ENCODE measurements at regions not wholly inside any gene's neighbourhood (a gene's known extent, or its start where the extent isn't known, plus 50 kb on each side); places are given as distances from the start of the nearest gene placed in this dataset.

- DNase-seq, result no peak
These were observed 759.9 kb downstream of the SATB2 start for GRCh38 chr2:198697794-198698193.

DNA sequence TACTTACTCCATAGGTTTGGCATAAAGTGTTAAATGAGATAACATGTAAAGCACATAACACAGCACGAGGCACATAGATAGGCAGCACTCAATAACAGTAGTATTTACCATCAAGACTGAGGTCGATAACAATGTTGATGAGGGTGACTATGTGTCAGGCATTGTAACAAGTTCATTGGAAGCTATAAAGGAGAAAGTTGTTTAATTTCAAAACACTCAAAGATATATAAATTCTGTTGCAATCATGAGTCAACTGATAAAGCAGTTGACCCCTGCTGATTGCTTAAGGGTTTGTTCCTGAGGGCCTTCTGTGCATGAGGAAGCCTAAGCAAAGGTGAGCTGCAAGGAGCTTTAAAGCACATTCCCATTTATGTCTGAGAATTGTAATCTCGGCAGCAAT, 760.5 kb downstream of the SATB2 start:
- no peak for DNase-seq

- DNase-seq, result no peak
These were observed 761.9 kb downstream of the SATB2 start for GRCh38 chr2:198695879-198696278.

GRCh38 chr2:198692907-198693510, 764.7 kb downstream of the SATB2 start:
- DNase-seq, result no peak

DNA sequence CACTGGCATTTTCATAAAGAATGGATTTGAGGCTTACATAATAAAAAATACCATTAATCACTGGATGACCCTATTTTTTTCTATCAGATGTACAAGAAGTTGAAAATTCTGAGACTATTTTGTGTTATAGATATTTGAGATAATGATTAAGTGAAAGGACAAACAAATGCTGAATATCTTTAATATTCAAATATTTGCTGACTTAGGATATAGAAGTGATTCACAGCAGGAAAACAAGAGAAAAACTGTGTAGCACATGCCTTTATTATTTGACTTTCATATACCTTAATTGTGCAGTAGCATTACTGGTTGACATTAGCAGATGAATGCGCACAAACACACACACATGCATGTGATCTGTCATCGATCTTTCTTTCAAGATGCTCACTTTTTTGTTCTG, 766.5 kb downstream of the SATB2 start:
- DNase-seq, result no peak

DNA sequence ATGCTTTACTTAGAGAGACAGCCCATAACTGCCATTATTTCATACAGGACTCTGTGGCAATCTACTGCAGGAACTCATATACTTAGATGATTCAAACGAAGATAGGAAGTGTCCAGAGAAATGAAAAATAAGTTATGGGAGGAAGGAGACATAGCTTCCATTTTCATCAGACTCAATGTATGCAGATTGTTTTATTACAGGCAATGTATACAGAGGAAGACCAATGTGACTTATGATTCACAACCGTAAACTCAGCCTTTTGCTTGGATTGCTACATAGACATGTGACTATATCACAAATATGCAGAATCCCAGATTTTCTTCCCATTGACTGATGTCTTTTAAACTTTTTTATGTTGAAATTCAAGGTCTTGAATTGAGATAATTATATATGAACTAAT, 793.4 kb downstream of the SATB2 start:
- DNase-seq, result no peak

DNA sequence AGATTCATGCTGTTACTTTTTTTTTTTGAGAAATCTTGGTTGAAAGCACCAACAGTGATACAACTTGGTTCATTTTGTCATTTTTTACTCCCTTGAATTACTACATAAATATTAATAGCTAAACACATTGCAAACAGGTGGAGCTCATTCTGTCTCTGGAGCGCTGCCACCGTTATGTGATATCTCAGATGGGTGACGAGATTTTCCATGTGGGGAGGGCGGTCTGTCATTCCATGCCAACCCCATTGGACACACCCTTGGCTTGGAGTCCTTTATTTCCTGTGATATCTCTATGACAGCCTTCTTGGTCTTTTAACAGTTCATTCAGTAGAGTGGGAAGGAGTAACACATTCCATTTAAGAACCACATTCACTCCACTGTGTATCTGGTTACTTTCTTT, 794.8 kb downstream of the SATB2 start:
- DNase-seq, result no peak

GRCh38 chr2:198660501-198660900, 797.2 kb downstream of the SATB2 start:
- no peak for DNase-seq

GRCh38 chr2:198659096-198659870, 798.5 kb downstream of the SATB2 start:
- no peak for DNase-seq

DNA sequence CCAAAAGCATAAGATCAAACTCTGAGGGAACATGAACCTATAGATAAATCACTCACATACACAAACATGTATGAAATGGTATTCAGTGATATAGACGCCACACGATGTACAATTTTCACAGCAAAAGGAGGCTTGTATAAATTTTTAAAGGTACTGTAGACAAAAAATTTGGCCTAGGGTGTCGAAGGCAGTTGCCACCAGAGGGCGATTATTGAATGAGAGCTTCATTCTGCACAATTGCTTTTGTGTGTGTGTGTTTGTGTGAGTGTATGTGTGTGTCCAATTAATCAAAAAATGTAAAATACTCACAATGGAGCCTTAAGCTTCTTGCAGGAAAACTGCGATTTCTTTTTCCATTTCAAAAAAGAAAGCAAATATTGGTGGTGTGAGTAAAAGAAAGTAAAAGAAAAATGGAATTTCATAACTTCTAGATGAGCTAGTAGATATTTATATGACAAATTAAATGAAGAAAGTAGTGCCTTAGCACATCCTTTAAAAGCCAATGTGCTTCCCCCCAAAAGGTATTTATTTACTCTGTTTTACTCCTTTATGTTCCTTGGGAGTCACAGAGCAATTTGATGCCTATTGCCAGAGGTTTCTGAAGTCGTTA, 800.1 kb downstream of the SATB2 start:
- DNase-seq, result no peak

- DNase-seq, result no peak
These were observed 800.9 kb downstream of the SATB2 start for GRCh38 chr2:198656869-198657268.

DNA sequence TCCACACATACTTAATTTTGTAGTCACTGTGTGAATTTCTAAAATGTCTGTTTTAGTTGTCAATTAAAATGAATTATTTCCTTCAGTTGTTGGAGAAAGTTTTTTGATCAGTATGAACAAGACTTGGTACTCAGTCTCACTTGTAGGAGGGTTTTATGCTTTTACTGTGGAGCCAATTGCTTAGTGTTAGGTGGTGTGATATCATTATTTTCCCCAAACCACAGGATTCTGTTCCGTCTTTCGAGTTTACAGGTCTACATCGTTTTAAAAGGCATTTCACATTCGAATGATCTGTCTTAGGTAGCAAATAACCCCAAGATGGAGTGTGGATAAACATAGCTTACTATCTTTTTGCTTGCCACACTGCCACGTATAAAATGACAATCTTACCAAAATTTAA, 803.1 kb downstream of the SATB2 start:
- no peak for DNase-seq

DNA sequence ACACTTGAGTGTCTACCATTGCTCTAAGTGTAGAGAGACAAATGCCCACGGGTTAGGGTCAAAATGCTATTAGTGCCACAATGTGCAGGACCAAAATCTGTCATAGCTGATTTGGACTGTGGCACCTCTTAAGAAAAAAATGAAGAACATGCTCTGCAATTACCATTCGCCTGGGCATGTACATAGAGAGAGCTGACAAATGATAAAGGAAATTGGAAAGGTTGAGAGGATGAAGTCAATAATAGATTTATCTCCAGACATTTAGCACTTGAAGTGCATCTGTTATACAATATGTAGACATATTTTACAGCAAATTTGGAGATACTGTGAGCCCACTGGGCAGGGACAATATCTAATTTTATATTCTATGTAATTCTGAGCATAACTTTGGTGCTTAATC, 804.4 kb downstream of the SATB2 start:
- DNase-seq, result no peak

GRCh38 chr2:198652461-198652860, 805.3 kb downstream of the SATB2 start:
- DNase-seq, result no peak

- DNase-seq, result no peak
These were observed 811.9 kb downstream of the SATB2 start for GRCh38 chr2:198645816-198646215.

- DNase-seq, result no peak
These were observed 816.6 kb downstream of the SATB2 start for GRCh38 chr2:198641161-198641560.

DNA sequence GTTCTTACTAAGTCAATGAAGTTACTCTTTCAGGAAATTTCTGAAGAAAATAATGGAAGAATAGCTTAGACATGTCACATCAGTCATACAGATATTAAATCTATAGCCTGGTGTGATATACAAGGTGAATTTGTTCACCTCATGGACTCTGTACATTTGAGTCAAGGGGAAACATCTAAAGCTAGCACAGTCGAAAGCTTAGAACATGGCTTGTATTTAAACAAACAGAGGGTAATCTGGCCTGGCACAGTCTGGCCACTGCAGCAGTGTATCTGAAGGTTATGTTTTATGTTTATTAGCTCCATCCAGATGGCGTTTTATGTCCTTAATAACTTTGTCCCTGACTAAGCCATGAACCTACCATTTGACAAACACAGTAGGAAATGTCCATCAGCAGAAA, 817.3 kb downstream of the SATB2 start:
- DNase-seq, result no peak

DNA sequence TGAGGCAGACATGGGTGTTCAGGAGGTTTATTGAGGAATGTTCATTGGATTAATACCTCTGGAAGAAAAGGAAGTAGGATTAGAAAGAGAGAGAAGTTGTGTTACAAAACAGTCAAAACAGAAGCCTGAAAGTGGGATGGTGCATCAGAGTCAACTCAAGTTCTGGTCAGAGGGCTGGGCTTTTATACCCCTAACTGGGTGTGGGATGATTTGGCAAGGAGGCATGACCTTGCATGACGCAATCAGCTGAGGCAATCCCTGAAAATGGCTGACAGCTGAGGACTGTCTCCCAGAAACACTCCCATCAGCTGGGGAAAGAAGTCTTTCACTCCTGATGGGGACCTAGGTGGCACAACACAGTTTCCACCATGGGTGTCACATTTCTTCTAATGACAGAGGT, 818.2 kb downstream of the SATB2 start:
- no peak for DNase-seq

DNA sequence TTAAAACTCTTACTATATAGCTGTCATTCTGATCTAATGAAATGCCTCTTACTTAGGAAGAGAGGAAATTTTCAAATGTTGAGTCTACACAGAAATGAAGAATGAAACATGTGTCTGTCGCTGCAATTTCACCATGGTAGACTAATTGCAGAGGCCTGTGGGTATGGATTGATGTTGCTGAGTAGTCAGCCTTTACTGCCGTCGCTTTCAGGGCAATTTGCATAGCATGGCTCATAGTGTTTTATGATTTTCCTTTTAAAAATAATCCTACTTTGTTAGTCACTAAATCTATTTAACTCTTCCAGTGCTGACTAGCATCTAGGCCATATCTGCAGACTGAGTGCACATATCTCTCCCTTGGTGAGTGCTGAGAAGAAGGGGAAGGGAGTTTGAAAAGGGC, 819.2 kb downstream of the SATB2 start:
- no peak for DNase-seq

- DNase-seq, result no peak
These were observed 826.0 kb downstream of the PLCL1 start for GRCh38 chr2:198630384-198630783.

GRCh38 chr2:198628596-198628995, 824.2 kb downstream of the PLCL1 start:
- no peak for DNase-seq

DNA sequence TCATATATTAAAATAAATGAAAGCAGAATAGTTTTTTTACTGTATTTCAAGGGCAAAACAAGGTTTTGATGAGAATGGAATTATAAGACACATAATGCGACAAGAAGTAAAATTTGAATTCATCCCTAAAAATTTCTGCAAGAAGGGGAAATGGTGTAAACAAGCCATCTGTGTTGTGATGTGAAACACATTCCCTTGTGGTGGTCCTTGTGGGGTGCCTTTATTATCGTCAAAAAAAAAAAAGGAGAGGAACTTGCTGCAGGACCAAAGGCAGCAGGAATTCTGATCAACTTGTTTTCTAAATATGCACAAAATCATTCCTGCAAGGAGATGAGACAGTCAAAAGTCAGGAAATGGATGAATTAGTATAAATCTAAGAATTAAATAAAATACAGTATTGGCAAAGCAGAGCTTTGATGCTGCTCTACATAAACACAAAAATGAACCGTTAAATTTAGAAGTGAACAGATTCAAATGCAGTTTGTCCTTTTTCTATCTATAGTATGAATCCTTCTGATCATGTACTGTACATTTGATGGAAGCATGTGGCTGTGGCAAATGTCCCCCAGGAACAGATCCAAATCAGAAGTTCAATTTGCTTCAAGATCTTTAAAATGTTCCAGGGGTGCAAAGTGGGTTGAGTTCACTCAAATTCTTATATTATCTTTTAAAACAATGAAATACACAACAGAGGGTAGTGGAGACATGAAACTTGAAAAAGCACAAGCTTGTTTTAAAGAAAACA, 818.8 kb downstream of the PLCL1 start:
- no peak for DNase-seq

- no peak for DNase-seq
These were observed 811.6 kb downstream of the PLCL1 start for GRCh38 chr2:198615972-198616371.

DNA sequence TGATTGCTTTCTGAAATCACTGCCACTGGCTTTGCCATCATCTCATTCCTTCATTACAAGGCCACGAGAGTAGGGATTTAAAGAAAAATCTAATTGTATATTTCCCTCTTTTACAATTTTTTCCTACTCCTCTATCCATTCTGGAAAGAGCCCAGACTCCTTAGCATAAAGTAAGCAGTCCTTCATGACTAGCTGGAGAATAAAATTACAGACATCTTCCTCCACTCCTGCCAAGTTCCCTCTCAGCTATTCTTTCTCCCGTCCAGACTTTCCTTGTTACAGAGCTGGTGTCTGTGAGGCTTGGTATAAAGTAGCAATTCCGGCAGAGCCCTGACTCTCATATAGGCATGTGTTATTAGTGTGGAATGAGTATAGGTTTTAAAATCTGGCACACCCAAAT, 806.8 kb downstream of the PLCL1 start:
- no peak for DNase-seq

Data from CD4-positive, alpha-beta T cell treated with Interleukin-6 for 4 hours (primary cell).